GM23338 (cell line): ENCODE measurements at regions not wholly inside any gene's neighbourhood (a gene's known extent, or its start where the extent isn't known, plus 50 kb on each side); places are given as distances from the start of the nearest gene placed in this dataset.

Experiments
- ATAC-seq: fragments of 200-7000 bp; cut with Tn5 transposase; 3 replicates; pipeline ENCODE4 v1.9.1; 2020
- DNase-seq: peaks from one replicate; pipeline ENCODE4 v3.0.0-alpha.2; 2015; ENCODE audit warnings: low spot score
- H2AFZ ChIP-seq: fragments of 200-600 bp; sonication (generic); 2 replicates; pipeline ENCODE4 v1.8.0; 2016; ENCODE audit warnings: antibody characterized with exemption, mild to moderate bottlenecking, moderate library complexity
- H3F3A ChIP-seq: fragments of 200-600 bp; sonication (generic); replicated peaks from 2 replicates; pipeline ENCODE4 v1.8.0; 2017; ENCODE audit warnings: antibody characterized with exemption, mixed run types, low read depth
- H3K27ac ChIP-seq: fragments of 200-600 bp; sonication (generic); 2 replicates; pipeline ENCODE4 v1.6.1; 2016; ENCODE audit warnings: low read depth
- H3K27me3 ChIP-seq: fragments of 200-600 bp; sonication (generic); 2 replicates; pipeline ENCODE4 v1.8.0; 2016; ENCODE audit warnings: mild to moderate bottlenecking, mixed run types, moderate library complexity; ENCODE audit not compliant: insufficient read depth
- H3K36me3 ChIP-seq: fragments of 200-600 bp; sonication (generic); 2 replicates; pipeline ENCODE4 v1.8.0; 2016; ENCODE audit warnings: mild to moderate bottlenecking; ENCODE audit not compliant: insufficient read depth
- H3K4me1 ChIP-seq: fragments of 200-600 bp; sonication (generic); 2 replicates; pipeline ENCODE4 v1.8.0; 2016; ENCODE audit warnings: mild to moderate bottlenecking, moderate library complexity; ENCODE audit not compliant: insufficient read depth
- H3K4me2 ChIP-seq: fragments of 200-600 bp; sonication (generic); 2 replicates; pipeline ENCODE4 v1.7.1; 2017; ENCODE audit warnings: mixed run types
- H3K4me3 ChIP-seq: fragments of 200-600 bp; sonication (generic); 2 replicates; pipeline ENCODE4 v1.6.1; 2016; ENCODE audit warnings: mixed run types
- H3K79me2 ChIP-seq: fragments of 200-600 bp; sonication (generic); replicated peaks from 2 replicates; pipeline ENCODE4 v1.8.0; 2017; ENCODE audit warnings: mild to moderate bottlenecking; ENCODE audit not compliant: insufficient read depth
- H3K9me2 ChIP-seq: fragments of 200-600 bp; sonication (generic); 2 replicates; pipeline ENCODE4 v1.8.0; 2017; ENCODE audit not compliant: insufficient read depth
- H4K20me1 ChIP-seq: fragments of 200-600 bp; sonication (generic); replicated peaks from 2 replicates; pipeline ENCODE4 v1.8.0; 2017; ENCODE audit warnings: mild to moderate bottlenecking; ENCODE audit not compliant: insufficient read depth
- H3K27ac Mint-ChIP-seq: 2 replicates; pipeline ENCODE4 v1.8.0; 2020; ENCODE audit warnings: inconsistent platforms, mild to moderate bottlenecking, moderate library complexity, mixed read lengths
- H3K27me3 Mint-ChIP-seq: 3 replicates; pipeline ENCODE4 v1.8.0; 2022; ENCODE audit warnings: low read depth, mild to moderate bottlenecking, moderate library complexity, mixed read lengths, inconsistent platforms; ENCODE audit not compliant: insufficient read depth, poor library complexity
- H3K36me3 Mint-ChIP-seq: 3 replicates; pipeline ENCODE4 v1.8.0; 2021; ENCODE audit warnings: low read depth, mild to moderate bottlenecking, inconsistent platforms, moderate library complexity, mixed read lengths
- H3K4me1 Mint-ChIP-seq: 3 replicates; pipeline ENCODE4 v1.8.0; 2020; ENCODE audit warnings: mild to moderate bottlenecking, inconsistent platforms, mixed read lengths
- H3K4me3 Mint-ChIP-seq: 3 replicates; pipeline ENCODE4 v1.8.0; 2021; ENCODE audit warnings: moderate library complexity, mild to moderate bottlenecking, inconsistent platforms, mixed read lengths
- H3K9me3 Mint-ChIP-seq: 3 replicates; pipeline ENCODE4 v1.8.0; 2020; ENCODE audit warnings: moderate library complexity, mild to moderate bottlenecking, inconsistent platforms, mixed read lengths
- EZH2 ChIP-seq: fragments of 200-600 bp; sonication (generic); IDR thresholded peaks from one replicate; pipeline ENCODE4 v1.8.0; 2017; ENCODE audit warnings: antibody characterized with exemption, mild to moderate bottlenecking, low read depth; ENCODE audit not compliant: unreplicated experiment
- EZH2phosphoT487 ChIP-seq: fragments of 200-600 bp; sonication (generic); IDR thresholded peaks from one replicate; pipeline ENCODE4 v1.8.1; 2018; ENCODE audit warnings: antibody characterized with exemption; ENCODE audit not compliant: unreplicated experiment
- POLR2AphosphoS5 ChIP-seq: IDR thresholded peaks from 2 replicates; pipeline ENCODE4 v1.6.1; 2016; ENCODE audit warnings: antibody characterized with exemption, low read depth
- ZNF114 ChIP-seq: fragments of 250-450 bp; sonication (Bioruptor Pico); IDR thresholded peaks from 2 replicates; pipeline ENCODE4 v1.5.0; 2020; ENCODE audit warnings: mild to moderate bottlenecking, moderate library complexity
- ZNF331 ChIP-seq: fragments of 250-450 bp; sonication (Bioruptor Pico); IDR thresholded peaks from 2 replicates; pipeline ENCODE4 v1.5.0; 2020; ENCODE audit warnings: low read depth, mild to moderate bottlenecking, moderate library complexity
- TF ChIP-seq, protein P1 (sequence below): IDR thresholded peaks from one replicate; pipeline ENCODE4 v1.6.1; 2018; ENCODE audit warnings: antibody characterized with exemption; ENCODE audit not compliant: unreplicated experiment
- TF ChIP-seq, protein P2 (sequence below), 2 experiments: fragments of 200-600 bp in 1 of 2; sonication (generic) in 1 of 2; conservative IDR thresholded peaks; 2 replicates each; pipeline versions ENCODE4 v1.5.1 to v1.6.1; 2016 to 2017; ENCODE audit warnings: antibody characterized with exemption in 2 of 2, low read depth in 2 of 2, mild to moderate bottlenecking in 2 of 2, moderate library complexity in 1 of 2
- TF ChIP-seq, protein P3 (sequence below): IDR thresholded peaks from 2 replicates; pipeline ENCODE4 v1.6.1; 2016; ENCODE audit warnings: antibody characterized with exemption
- TF ChIP-seq, protein P4 (sequence below): fragments of 250-450 bp; sonication (Bioruptor Pico); IDR thresholded peaks from 2 replicates; pipeline ENCODE4 v1.5.0; 2020; ENCODE audit warnings: mild to moderate bottlenecking, moderate library complexity

DNA sequence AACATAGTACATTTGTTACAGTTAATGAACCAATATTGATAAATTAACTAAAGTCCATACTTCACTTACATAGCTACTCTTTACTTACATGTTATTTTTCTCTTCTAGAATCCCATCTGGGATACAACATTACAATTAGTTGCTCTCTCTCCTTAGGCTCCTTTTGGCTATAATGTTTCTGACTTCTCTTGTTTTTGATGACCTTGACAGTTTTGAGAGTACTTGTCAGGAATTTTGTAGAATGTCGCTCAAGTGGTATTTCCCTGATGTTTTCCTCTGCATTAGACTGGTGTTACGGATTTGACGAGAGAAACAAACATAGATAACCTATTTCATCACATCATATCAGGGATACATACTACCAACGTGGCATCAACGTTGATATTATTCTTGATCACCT, 925.4 kb upstream of the TMPRSS15 start (continued):
- TF ChIP-seq, protein P1, sequence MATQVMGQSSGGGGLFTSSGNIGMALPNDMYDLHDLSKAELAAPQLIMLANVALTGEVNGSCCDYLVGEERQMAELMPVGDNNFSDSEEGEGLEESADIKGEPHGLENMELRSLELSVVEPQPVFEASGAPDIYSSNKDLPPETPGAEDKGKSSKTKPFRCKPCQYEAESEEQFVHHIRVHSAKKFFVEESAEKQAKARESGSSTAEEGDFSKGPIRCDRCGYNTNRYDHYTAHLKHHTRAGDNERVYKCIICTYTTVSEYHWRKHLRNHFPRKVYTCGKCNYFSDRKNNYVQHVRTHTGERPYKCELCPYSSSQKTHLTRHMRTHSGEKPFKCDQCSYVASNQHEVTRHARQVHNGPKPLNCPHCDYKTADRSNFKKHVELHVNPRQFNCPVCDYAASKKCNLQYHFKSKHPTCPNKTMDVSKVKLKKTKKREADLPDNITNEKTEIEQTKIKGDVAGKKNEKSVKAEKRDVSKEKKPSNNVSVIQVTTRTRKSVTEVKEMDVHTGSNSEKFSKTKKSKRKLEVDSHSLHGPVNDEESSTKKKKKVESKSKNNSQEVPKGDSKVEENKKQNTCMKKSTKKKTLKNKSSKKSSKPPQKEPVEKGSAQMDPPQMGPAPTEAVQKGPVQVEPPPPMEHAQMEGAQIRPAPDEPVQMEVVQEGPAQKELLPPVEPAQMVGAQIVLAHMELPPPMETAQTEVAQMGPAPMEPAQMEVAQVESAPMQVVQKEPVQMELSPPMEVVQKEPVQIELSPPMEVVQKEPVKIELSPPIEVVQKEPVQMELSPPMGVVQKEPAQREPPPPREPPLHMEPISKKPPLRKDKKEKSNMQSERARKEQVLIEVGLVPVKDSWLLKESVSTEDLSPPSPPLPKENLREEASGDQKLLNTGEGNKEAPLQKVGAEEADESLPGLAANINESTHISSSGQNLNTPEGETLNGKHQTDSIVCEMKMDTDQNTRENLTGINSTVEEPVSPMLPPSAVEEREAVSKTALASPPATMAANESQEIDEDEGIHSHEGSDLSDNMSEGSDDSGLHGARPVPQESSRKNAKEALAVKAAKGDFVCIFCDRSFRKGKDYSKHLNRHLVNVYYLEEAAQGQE: no peak
- TF ChIP-seq POLR2AphosphoS5: no peak
- no peak for TF ChIP-seq EZH2phosphoT487
- TF ChIP-seq ZNF331: no peak
- TF ChIP-seq, protein P2, sequence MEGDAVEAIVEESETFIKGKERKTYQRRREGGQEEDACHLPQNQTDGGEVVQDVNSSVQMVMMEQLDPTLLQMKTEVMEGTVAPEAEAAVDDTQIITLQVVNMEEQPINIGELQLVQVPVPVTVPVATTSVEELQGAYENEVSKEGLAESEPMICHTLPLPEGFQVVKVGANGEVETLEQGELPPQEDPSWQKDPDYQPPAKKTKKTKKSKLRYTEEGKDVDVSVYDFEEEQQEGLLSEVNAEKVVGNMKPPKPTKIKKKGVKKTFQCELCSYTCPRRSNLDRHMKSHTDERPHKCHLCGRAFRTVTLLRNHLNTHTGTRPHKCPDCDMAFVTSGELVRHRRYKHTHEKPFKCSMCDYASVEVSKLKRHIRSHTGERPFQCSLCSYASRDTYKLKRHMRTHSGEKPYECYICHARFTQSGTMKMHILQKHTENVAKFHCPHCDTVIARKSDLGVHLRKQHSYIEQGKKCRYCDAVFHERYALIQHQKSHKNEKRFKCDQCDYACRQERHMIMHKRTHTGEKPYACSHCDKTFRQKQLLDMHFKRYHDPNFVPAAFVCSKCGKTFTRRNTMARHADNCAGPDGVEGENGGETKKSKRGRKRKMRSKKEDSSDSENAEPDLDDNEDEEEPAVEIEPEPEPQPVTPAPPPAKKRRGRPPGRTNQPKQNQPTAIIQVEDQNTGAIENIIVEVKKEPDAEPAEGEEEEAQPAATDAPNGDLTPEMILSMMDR (conservative IDR thresholded peaks at IDR 0.05; ENCODE audit: low read depth in 2 of 2): no peak
- TF ChIP-seq ZNF114 (CRISPR knock-in tag): no peak
- TF ChIP-seq, protein P3, sequence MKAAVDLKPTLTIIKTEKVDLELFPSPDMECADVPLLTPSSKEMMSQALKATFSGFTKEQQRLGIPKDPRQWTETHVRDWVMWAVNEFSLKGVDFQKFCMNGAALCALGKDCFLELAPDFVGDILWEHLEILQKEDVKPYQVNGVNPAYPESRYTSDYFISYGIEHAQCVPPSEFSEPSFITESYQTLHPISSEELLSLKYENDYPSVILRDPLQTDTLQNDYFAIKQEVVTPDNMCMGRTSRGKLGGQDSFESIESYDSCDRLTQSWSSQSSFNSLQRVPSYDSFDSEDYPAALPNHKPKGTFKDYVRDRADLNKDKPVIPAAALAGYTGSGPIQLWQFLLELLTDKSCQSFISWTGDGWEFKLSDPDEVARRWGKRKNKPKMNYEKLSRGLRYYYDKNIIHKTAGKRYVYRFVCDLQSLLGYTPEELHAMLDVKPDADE: no peak
- no peak for TF ChIP-seq EZH2

DNA sequence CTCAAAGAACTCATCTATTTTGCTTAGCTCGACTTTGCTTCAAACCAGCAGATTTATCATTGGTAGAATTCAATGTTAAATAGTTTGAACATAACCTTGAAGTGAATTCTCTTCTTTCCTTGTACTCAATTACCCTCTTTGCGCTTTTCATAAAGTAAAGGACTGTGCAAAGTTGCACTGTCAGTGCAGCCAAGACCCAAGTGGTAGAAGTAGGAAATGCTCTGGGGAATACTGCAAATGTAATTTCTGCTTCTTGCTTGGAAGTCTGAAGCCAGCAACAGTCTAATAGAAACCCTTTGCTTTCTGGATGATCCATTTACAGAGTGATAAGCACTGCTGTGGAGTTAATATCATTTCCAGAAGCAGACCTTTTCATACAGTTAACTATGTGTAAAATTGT, 936.7 kb upstream of the TMPRSS15 start:
- H3K4me1 ChIP-seq: no peaks in the 10 kb centered on the region
- Mint-ChIP-seq H3K4me1 (no peaks in the 10 kb centered on the region), H3K27me3 (peaks cover 4% of the 10 kb centered on the region), H3K27ac (no peak overlapping the region), H3K4me3 (no peak overlapping the region), H3K36me3 (no peaks in the 10 kb centered on the region), H3K9me3 (no peaks in the 10 kb centered on the region)
- H3K4me3 ChIP-seq: no peak overlapping the region
- ATAC-seq (no peak), DNase-seq (peak; percentile 11)
- no peaks in the 10 kb centered on the region for H3K27me3 ChIP-seq
- 0 out of 2 replicates have a peak, but pooled peaks cover 4% of the 10 kb centered on the region for H3K9me2 ChIP-seq
- H3K36me3 ChIP-seq: no peaks in the 10 kb centered on the region
- no peak overlapping the region for H2AFZ ChIP-seq
- H3K27ac ChIP-seq: no peak overlapping the region
- no peaks in the 10 kb centered on the region for H4K20me1 ChIP-seq
- H3F3A ChIP-seq: no peaks in the 10 kb centered on the region
- no peaks in the 10 kb centered on the region for H3K79me2 ChIP-seq
- TF ChIP-seq EZH2phosphoT487: no peak
- TF ChIP-seq ZNF331: no peak
- TF ChIP-seq, protein P4, sequence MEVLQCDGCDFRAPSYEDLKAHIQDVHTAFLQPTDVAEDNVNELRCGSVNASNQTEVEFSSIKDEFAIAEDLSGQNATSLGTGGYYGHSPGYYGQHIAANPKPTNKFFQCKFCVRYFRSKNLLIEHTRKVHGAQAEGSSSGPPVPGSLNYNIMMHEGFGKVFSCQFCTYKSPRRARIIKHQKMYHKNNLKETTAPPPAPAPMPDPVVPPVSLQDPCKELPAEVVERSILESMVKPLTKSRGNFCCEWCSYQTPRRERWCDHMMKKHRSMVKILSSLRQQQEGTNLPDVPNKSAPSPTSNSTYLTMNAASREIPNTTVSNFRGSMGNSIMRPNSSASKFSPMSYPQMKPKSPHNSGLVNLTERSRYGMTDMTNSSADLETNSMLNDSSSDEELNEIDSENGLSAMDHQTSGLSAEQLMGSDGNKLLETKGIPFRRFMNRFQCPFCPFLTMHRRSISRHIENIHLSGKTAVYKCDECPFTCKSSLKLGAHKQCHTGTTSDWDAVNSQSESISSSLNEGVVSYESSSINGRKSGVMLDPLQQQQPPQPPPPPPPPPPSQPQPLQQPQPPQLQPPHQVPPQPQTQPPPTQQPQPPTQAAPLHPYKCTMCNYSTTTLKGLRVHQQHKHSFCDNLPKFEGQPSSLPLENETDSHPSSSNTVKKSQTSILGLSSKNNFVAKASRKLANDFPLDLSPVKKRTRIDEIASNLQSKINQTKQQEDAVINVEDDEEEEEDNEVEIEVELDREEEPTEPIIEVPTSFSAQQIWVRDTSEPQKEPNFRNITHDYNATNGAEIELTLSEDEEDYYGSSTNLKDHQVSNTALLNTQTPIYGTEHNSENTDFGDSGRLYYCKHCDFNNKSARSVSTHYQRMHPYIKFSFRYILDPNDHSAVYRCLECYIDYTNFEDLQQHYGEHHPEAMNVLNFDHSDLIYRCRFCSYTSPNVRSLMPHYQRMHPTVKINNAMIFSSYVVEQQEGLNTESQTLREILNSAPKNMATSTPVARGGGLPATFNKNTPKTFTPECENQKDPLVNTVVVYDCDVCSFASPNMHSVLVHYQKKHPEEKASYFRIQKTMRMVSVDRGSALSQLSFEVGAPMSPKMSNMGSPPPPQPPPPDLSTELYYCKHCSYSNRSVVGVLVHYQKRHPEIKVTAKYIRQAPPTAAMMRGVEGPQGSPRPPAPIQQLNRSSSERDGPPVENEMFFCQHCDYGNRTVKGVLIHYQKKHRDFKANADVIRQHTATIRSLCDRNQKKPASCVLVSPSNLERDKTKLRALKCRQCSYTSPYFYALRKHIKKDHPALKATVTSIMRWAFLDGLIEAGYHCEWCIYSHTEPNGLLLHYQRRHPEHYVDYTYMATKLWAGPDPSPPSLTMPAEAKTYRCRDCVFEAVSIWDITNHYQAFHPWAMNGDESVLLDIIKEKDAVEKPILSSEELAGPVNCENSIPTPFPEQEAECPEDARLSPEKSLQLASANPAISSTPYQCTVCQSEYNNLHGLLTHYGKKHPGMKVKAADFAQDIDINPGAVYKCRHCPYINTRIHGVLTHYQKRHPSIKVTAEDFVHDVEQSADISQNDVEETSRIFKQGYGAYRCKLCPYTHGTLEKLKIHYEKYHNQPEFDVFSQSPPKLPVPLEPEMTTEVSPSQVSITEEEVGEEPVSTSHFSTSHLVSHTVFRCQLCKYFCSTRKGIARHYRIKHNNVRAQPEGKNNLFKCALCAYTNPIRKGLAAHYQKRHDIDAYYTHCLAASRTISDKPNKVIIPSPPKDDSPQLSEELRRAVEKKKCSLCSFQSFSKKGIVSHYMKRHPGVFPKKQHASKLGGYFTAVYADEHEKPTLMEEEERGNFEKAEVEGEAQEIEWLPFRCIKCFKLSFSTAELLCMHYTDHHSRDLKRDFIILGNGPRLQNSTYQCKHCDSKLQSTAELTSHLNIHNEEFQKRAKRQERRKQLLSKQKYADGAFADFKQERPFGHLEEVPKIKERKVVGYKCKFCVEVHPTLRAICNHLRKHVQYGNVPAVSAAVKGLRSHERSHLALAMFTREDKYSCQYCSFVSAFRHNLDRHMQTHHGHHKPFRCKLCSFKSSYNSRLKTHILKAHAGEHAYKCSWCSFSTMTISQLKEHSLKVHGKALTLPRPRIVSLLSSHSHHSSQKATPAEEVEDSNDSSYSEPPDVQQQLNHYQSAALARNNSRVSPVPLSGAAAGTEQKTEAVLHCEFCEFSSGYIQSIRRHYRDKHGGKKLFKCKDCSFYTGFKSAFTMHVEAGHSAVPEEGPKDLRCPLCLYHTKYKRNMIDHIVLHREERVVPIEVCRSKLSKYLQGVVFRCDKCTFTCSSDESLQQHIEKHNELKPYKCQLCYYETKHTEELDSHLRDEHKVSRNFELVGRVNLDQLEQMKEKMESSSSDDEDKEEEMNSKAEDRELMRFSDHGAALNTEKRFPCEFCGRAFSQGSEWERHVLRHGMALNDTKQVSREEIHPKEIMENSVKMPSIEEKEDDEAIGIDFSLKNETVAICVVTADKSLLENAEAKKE (CRISPR knock-in tag): no peak
- TF ChIP-seq, protein P2 (conservative IDR thresholded peaks at IDR 0.05; ENCODE audit: low read depth in 2 of 2): peak in 1 of 2 experiments; percentile 33; a peak in 1 of 4 replicates
- TF ChIP-seq POLR2AphosphoS5: no peak
- TF ChIP-seq EZH2: no peak
- H3K4me2 ChIP-seq: no peak overlapping the region
